ENCODE measurements at regions not wholly inside any gene's neighbourhood (a gene's known extent, or its start where the extent isn't known, plus 50 kb on each side); places are given as distances from the start of the nearest gene placed in this dataset.
A peak's percentile ranks its signal among the peaks of the same experiment; 100 is the strongest.

DNA sequence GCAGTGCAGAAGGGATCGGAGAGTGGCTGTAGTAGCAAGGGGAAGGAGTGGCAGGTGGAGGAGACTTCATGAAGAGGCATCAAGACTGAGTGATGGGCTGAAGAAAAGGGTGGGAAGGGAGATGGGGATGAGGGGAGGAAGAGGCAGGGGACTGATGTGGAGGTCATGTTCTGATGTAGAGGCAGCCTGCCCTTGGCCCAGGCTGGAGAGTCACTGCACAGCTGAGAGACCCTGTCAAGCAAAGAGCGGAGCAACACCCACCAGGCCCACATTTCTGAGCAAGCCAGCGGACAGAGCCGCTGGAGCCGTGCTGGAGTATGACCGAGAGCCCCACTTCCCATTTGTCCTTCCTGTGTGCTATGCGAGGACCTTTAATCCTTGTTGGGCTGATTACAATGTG is 501.6 kb upstream of the MKI67 start:
- Histone ChIP-seq H3K4me3 (no peak overlapping the region), H3K36me3 (no peaks in the 10 kb centered on the region), H3K9me3 (no peaks in the 10 kb centered on the region), H3K27ac (no peak overlapping the region), H3K4me1 (no peaks in the 10 kb centered on the region), H3K27me3 (no peaks in the 10 kb centered on the region)
- intact Hi-C loops (cut with DNase I), result no loop called here
- no peak for DNase-seq (ENCODE audit: extremely low spot score in 2 of 2)
- no peak for TF ChIP-seq POLR2AphosphoS5 (IDR thresholded peaks at IDR 0.05; ENCODE audit: insufficient read depth in 1 of 2, low read depth in 1 of 2)
- TF ChIP-seq POLR2A (IDR thresholded peaks at IDR 0.05), result no peak
- no peak for TF ChIP-seq CTCF (IDR thresholded peaks at IDR 0.05)

DNA sequence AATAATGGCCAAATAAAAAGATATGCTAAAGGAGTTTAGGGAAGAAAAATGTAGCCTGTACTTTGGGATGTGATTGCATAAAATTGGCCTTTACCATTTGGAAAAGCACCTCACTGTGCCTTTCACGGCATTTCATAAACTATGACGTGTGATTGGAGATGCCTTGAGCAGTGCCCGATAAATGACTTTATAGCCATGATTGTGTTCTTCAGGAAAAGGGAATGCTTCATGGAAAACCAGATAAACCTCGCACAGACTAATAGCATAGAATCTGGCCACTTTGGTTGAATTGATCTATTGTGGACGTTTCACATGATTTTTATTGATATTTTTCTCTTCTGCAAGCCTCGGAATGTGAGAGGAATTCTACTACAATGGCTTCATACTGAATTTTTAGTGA is 502.0 kb upstream of the MKI67 start:
- Histone ChIP-seq H3K36me3 (no peaks in the 10 kb centered on the region), H3K4me3 (no peak overlapping the region), H3K4me1 (no peaks in the 10 kb centered on the region), H3K27ac (no peak overlapping the region), H3K27me3 (no peaks in the 10 kb centered on the region), H3K9me3 (no peaks in the 10 kb centered on the region)
- no peak for TF ChIP-seq POLR2AphosphoS5 (IDR thresholded peaks at IDR 0.05; ENCODE audit: insufficient read depth in 1 of 2, low read depth in 1 of 2)
- no peak for TF ChIP-seq POLR2A (IDR thresholded peaks at IDR 0.05)
- TF ChIP-seq CTCF (IDR thresholded peaks at IDR 0.05), result no peak
- intact Hi-C loops (cut with DNase I), result no loop called here
- DNase-seq (ENCODE audit: extremely low spot score in 2 of 2), result no peak

DNA sequence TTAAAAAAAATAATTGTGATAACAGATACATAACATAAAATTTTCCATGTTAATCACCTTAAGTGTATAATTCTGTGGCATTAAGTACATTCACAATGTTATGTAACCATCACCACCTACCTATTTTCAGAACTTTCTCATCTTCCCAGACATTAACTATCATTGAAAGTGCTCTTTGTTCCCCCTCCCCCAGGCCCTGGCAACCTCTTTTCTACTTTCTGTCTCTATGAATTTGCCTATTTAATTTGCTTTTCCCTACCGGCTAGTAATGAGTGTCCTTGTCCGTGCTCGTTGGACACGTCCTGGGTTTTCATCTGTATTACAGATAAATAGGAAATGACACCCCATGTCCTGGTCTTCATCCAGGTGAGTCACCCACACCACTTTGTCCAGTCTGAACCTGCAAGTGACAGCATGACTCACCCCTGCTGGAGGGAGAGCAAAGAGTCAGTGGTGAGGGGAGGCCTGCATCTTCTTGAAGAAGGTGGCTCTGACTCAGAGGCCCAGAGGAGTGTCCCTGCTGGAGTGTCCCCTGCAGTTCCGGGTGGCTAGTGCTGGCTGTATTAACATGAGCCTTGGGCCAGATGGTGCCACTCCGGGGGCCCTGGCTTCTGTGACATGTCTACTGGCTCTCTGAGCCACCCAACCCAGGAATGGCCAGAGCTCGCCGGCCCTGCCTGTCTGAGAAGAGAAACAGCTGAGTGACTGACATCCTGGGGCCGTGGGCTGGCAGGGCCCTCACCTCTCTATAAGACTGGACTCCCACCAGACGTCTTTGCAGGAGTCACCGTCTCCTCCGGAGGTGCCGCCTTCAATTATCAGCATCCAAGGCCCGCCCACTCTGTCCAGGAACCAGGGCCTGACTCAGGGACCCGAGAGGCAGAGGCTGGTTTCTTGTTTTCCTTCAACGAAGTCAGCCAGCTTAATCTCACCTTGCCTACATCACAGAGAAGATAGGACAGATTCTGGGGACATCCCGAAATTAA is 503.2 kb upstream of the MKI67 start:
- H3K4me3 ChIP-seq, result no peak overlapping the region
- TF ChIP-seq POLR2A (IDR thresholded peaks at IDR 0.05) (no peak), POLR2AphosphoS5 (IDR thresholded peaks at IDR 0.05; ENCODE audit: insufficient read depth in 1 of 2, low read depth in 1 of 2) (no peak), CTCF (IDR thresholded peaks at IDR 0.05) (no peak)
- intact Hi-C loops (cut with DNase I), result loop anchor here (10.0 kb wide), 1 partner anchor 1345 kb away; no protein-coding TSS in a partner anchor
- H3K27me3 ChIP-seq, result no peaks in the 10 kb centered on the region
- H3K4me1 ChIP-seq, result no peaks in the 10 kb centered on the region
- no peak overlapping the region for H3K27ac ChIP-seq
- H3K36me3 ChIP-seq, result no peaks in the 10 kb centered on the region
- no peaks in the 10 kb centered on the region for H3K9me3 ChIP-seq
- DNase-seq (ENCODE audit: extremely low spot score in 2 of 2), result no peak

- intact Hi-C loops (cut with DNase I), result loop anchor here (10.0 kb wide), 1 partner anchor 1344 kb away; no protein-coding TSS in a partner anchor
- TF ChIP-seq POLR2A (IDR thresholded peaks at IDR 0.05) (no peak), POLR2AphosphoS5 (IDR thresholded peaks at IDR 0.05; ENCODE audit: insufficient read depth in 1 of 2, low read depth in 1 of 2) (no peak), CTCF (IDR thresholded peaks at IDR 0.05) (no peak)
- Histone ChIP-seq H3K27ac (no peak overlapping the region), H3K4me1 (no peaks in the 10 kb centered on the region), H3K4me3 (no peak overlapping the region), H3K9me3 (no peaks in the 10 kb centered on the region), H3K27me3 (no peaks in the 10 kb centered on the region), H3K36me3 (no peaks in the 10 kb centered on the region)
- no peak for DNase-seq (ENCODE audit: extremely low spot score in 2 of 2)
Observed at GRCh38 chr10:128630787-128631252, 504.6 kb upstream of the MKI67 start.

- H3K36me3 ChIP-seq, result no peaks in the 10 kb centered on the region
- no peaks in the 10 kb centered on the region for H3K4me1 ChIP-seq
- no peak overlapping the region for H3K27ac ChIP-seq
- H3K27me3 ChIP-seq, result no peaks in the 10 kb centered on the region
- TF ChIP-seq POLR2A (IDR thresholded peaks at IDR 0.05) (no peak), CTCF (IDR thresholded peaks at IDR 0.05) (peak in 2 of 3 experiments; percentile 20 to 44), POLR2AphosphoS5 (IDR thresholded peaks at IDR 0.05; ENCODE audit: insufficient read depth in 1 of 2, low read depth in 1 of 2) (no peak)
- no peak overlapping the region for H3K4me3 ChIP-seq
- H3K9me3 ChIP-seq, result no peaks in the 10 kb centered on the region
- no peak for DNase-seq (ENCODE audit: extremely low spot score in 2 of 2)
- intact Hi-C loops (cut with DNase I), result loop anchor here (10.0 kb wide), 1 partner anchor 1343 kb away; no protein-coding TSS in a partner anchor
Observed at GRCh38 chr10:128631801-128632241, 505.6 kb upstream of the MKI67 start.
